Panc1 (cell line): ENCODE measurements at regions not wholly inside any gene's neighbourhood (a gene's known extent, or its start where the extent isn't known, plus 50 kb on each side); places are given as distances from the start of the nearest gene placed in this dataset.

ENCODE experiments used
- ATAC-seq: fragments of 200-7000 bp; cut with Tn5 transposase; 2 replicates; pipeline ENCODE4 v1.9.1; 2020; ENCODE audit warnings: mild to moderate bottlenecking, moderate library complexity
- BruUV-seq: library from RNA; stranded (reverse); fragments of 400-500 nt; replicated peaks from 2 replicates; lab custom pipeline; 2021; lab: Mats Ljungman, UMichigan
- CTCF ChIA-PET: fragments of 300-600 bp; sonication (Branson Sonifier 250); formaldehyde crosslinking; loops from one replicate; lab custom pipeline; 2022; ENCODE audit warnings: antibody characterized with exemption; lab: Charles Lee
- POLR2A ChIA-PET: fragments of 300-600 bp; sonication (Branson Sonifier 250); formaldehyde crosslinking; loops from one replicate; lab custom pipeline; 2022; ENCODE audit warnings: antibody characterized with exemption; lab: Charles Lee
- DNase-seq: peaks from one replicate; pipeline ENCODE4 v3.0.0-alpha.2; 2010; ENCODE audit warnings: low read depth, low spot score
- H3K27ac ChIP-seq: 2 replicates; pipeline ENCODE4 v1.5.1; 2011; ENCODE audit warnings: mild to moderate bottlenecking, low read length, inconsistent platforms
- H3K27me3 ChIP-seq: fragments of 200-500 bp; sonication (Bioruptor generic); 2 replicates; pipeline ENCODE4 v1.6.0; 2014; ENCODE audit warnings: low read length, inconsistent platforms; ENCODE audit not compliant: control insufficient read depth, insufficient read depth
- H3K36me3 ChIP-seq: fragments of 200-500 bp; sonication (Bioruptor generic); 2 replicates; pipeline ENCODE4 v1.5.1; 2014; ENCODE audit warnings: inconsistent platforms, mild to moderate bottlenecking, low read length, moderate library complexity; ENCODE audit not compliant: control insufficient read depth, insufficient read depth
- H3K4me1 ChIP-seq: 2 replicates; pipeline ENCODE4 v1.5.1; 2011; ENCODE audit warnings: inconsistent platforms, mild to moderate bottlenecking, low read length, moderate library complexity; ENCODE audit not compliant: control insufficient read depth, insufficient read depth
- H3K4me3 ChIP-seq, 2 experiments: 2 replicates each; pipeline ENCODE4 v1.5.1; 2011 to 2012; ENCODE audit warnings: low read depth in 2 of 2, low read length in 2 of 2, mild to moderate bottlenecking in 2 of 2, inconsistent platforms in 1 of 2, moderate library complexity in 1 of 2
- H3K9me3 ChIP-seq: fragments of 200-500 bp; sonication (Bioruptor generic); 2 replicates; pipeline ENCODE4 v1.5.1; 2014; ENCODE audit warnings: low read depth, mild to moderate bottlenecking, inconsistent platforms, low read length, moderate library complexity; ENCODE audit not compliant: control insufficient read depth, insufficient read depth
- POLR2AphosphoS5 ChIP-seq: IDR thresholded peaks from 2 replicates; pipeline ENCODE4 v1.6.1; 2012; ENCODE audit warnings: mild to moderate bottlenecking, low read depth, low read length, moderate library complexity
- SIN3A ChIP-seq: IDR thresholded peaks from 2 replicates; pipeline ENCODE4 v1.6.1; 2012; ENCODE audit warnings: low read depth, mild to moderate bottlenecking, low read length, moderate library complexity, borderline replicate concordance; ENCODE audit not compliant: insufficient read depth
- TCF7L2 ChIP-seq: IDR thresholded peaks from 2 replicates; pipeline ENCODE4 v1.6.1; 2011; ENCODE audit warnings: mild to moderate bottlenecking, low read depth, low read length, inconsistent platforms
- in situ Hi-C: cut with HindIII; loops from 2 replicates; pipeline ENCODE4 v1.10.0; 2016; ENCODE audit warnings: low sequenced_read_pairs, low pct_unique_long_range_greater_than_20kb
- intact Hi-C: fragments of 100-400 bp; cut with micrococcal nuclease; formaldehyde crosslinking; loops from one replicate; pipeline ENCODE4 v1.10.0; 2022; ENCODE audit not compliant: unreplicated experiment
- TF ChIP-seq, protein P1 (sequence below), 2 experiments: IDR thresholded peaks; 2 replicates each; pipeline ENCODE4 v1.6.1; 2011 to 2012; ENCODE audit warnings: low read depth in 2 of 2, control low read depth in 1 of 2, low read length in 1 of 2, mild to moderate bottlenecking in 1 of 2, moderate library complexity in 1 of 2; ENCODE audit not compliant: insufficient read depth in 1 of 2
- TF ChIP-seq, protein P2 (sequence below): fragments of 450-650 bp; IDR thresholded peaks from 2 replicates; pipeline ENCODE4 v1.5.1; 2017; ENCODE audit warnings: mild to moderate bottlenecking

DNA sequence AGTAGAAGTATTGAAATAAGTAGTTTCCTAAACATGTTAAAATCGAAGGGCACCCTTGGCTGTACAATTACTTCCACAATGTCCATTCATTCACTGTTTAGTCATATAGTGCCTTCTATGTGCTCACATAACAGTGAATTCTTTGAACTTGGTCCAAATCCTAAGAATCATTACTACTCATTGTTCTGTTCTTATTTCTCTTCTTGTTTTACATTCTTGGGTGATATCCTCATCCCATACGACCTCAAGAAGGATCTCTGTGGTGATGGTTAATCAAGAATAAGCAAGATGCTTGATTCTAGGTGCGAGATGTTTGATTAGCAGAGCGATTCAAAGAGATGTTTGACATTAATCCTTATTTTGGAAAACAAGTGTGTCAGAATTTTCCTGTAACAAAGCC is 667.4 kb upstream of the ZP4 start:
- ChIA-PET CTCF (no interaction called here), POLR2A (no interaction called here)
- intact Hi-C loops (no loop called here), in situ Hi-C loops (no loop called here)
- no peak for TF ChIP-seq SIN3A
- TF ChIP-seq, protein P1, sequence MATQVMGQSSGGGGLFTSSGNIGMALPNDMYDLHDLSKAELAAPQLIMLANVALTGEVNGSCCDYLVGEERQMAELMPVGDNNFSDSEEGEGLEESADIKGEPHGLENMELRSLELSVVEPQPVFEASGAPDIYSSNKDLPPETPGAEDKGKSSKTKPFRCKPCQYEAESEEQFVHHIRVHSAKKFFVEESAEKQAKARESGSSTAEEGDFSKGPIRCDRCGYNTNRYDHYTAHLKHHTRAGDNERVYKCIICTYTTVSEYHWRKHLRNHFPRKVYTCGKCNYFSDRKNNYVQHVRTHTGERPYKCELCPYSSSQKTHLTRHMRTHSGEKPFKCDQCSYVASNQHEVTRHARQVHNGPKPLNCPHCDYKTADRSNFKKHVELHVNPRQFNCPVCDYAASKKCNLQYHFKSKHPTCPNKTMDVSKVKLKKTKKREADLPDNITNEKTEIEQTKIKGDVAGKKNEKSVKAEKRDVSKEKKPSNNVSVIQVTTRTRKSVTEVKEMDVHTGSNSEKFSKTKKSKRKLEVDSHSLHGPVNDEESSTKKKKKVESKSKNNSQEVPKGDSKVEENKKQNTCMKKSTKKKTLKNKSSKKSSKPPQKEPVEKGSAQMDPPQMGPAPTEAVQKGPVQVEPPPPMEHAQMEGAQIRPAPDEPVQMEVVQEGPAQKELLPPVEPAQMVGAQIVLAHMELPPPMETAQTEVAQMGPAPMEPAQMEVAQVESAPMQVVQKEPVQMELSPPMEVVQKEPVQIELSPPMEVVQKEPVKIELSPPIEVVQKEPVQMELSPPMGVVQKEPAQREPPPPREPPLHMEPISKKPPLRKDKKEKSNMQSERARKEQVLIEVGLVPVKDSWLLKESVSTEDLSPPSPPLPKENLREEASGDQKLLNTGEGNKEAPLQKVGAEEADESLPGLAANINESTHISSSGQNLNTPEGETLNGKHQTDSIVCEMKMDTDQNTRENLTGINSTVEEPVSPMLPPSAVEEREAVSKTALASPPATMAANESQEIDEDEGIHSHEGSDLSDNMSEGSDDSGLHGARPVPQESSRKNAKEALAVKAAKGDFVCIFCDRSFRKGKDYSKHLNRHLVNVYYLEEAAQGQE (IDR thresholded peaks at IDR 0.05; ENCODE audit: insufficient read depth in 1 of 2, low read depth in 2 of 2, low read length in 1 of 2), result no peak
- no peak for TF ChIP-seq TCF7L2
- TF ChIP-seq, protein P2, sequence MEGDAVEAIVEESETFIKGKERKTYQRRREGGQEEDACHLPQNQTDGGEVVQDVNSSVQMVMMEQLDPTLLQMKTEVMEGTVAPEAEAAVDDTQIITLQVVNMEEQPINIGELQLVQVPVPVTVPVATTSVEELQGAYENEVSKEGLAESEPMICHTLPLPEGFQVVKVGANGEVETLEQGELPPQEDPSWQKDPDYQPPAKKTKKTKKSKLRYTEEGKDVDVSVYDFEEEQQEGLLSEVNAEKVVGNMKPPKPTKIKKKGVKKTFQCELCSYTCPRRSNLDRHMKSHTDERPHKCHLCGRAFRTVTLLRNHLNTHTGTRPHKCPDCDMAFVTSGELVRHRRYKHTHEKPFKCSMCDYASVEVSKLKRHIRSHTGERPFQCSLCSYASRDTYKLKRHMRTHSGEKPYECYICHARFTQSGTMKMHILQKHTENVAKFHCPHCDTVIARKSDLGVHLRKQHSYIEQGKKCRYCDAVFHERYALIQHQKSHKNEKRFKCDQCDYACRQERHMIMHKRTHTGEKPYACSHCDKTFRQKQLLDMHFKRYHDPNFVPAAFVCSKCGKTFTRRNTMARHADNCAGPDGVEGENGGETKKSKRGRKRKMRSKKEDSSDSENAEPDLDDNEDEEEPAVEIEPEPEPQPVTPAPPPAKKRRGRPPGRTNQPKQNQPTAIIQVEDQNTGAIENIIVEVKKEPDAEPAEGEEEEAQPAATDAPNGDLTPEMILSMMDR, result no peak
- TF ChIP-seq POLR2AphosphoS5, result no peak
- Histone ChIP-seq H3K4me1 (no peaks in the 10 kb centered on the region), H3K9me3 (no peaks in the 10 kb centered on the region), H3K4me3 (no peak overlapping the region), H3K36me3 (no peaks in the 10 kb centered on the region), H3K27ac (no peak overlapping the region), H3K27me3 (no peaks in the 10 kb centered on the region)
- BruUV-seq, result no TSS peak
- no peak for ATAC-seq
- DNase-seq, result no peak

GRCh38 chr1:238552271-238552670 is 661.5 kb upstream of the ZP4 start:
- no peak overlapping the region for H3K4me3 ChIP-seq
- no peak overlapping the region for H3K27ac ChIP-seq
- H3K9me3 ChIP-seq, result no peaks in the 10 kb centered on the region
- ChIA-PET CTCF (no interaction called here), POLR2A (no interaction called here)
- intact Hi-C loops, result no loop called here
- DNase-seq, result no peak
- H3K36me3 ChIP-seq, result no peaks in the 10 kb centered on the region
- no peaks in the 10 kb centered on the region for H3K4me1 ChIP-seq
- H3K27me3 ChIP-seq, result no peaks in the 10 kb centered on the region
- in situ Hi-C loops, result no loop called here
- BruUV-seq, result no TSS peak
- TF ChIP-seq SIN3A (no peak), TCF7L2 (no peak), POLR2AphosphoS5 (no peak)
- TF ChIP-seq, protein P2, result no peak
- TF ChIP-seq, protein P1 (IDR thresholded peaks at IDR 0.05; ENCODE audit: insufficient read depth in 1 of 2, low read depth in 2 of 2, low read length in 1 of 2), result no peak
- ATAC-seq, result no peak
